Activated naive CD4-positive, alpha-beta T cell treated with anti-CD3 and anti-CD28 coated beads, Interleukin-2, amount 50 U/mL, for 72 hours (primary cell): ENCODE measurements at regions not wholly inside any gene's neighbourhood (a gene's known extent, or its start where the extent isn't known, plus 50 kb on each side); places are given as distances from the start of the nearest gene placed in this dataset.

Experiments used
- ATAC-seq, 2 donors: fragments of 150-1000 bp; cut with Tn5 transposase; 2 replicates each; pipeline ENCODE4 v1.10.0; 2021; ENCODE audit warnings: mild to moderate bottlenecking in 2 of 2, moderate library complexity in 2 of 2
- DNase-seq, 2 donors: peaks; one replicate each; pipeline ENCODE4 v3.0.0; 2021 to 2022; ENCODE audit warnings: low spot score in 2 of 2
- H3K27ac Mint-ChIP-seq, 2 donors: one replicate each; pipeline ENCODE4 v1.8.0; 2022; ENCODE audit warnings: mild to moderate bottlenecking in 2 of 2, mixed read lengths in 2 of 2
- H3K36me3 Mint-ChIP-seq, 2 donors: one replicate each; pipeline ENCODE4 v1.8.0; 2022; ENCODE audit warnings: mixed read lengths in 2 of 2
- H3K9me3 Mint-ChIP-seq, 2 donors: one replicate each; pipeline ENCODE4 v1.8.0; 2022; ENCODE audit warnings: mixed read lengths in 2 of 2

GRCh38 chr1:55480029-55480795 is 265.0 kb upstream of the USP24 start:
- no peak for DNase-seq
- Mint-ChIP-seq H3K9me3 (no peaks in the 10 kb centered on the region), H3K36me3 (no peaks in the 10 kb centered on the region), H3K27ac (no peak overlapping the region)
- ATAC-seq: no peak

GRCh38 chr1:55478742-55479141 is 263.6 kb upstream of the USP24 start:
- no peak for ATAC-seq
- H3K36me3 Mint-ChIP-seq: no peaks in the 10 kb centered on the region
- H3K27ac Mint-ChIP-seq: no peak overlapping the region
- no peaks in the 10 kb centered on the region for H3K9me3 Mint-ChIP-seq
- DNase-seq: no peak

GRCh38 chr1:55477953-55478352 is 262.8 kb upstream of the USP24 start:
- no peaks in the 10 kb centered on the region for H3K36me3 Mint-ChIP-seq
- H3K27ac Mint-ChIP-seq: no peak overlapping the region
- ATAC-seq (no peak), DNase-seq (no peak)
- no peaks in the 10 kb centered on the region for H3K9me3 Mint-ChIP-seq

- DNase-seq: no peak
- H3K9me3 Mint-ChIP-seq: no peaks in the 10 kb centered on the region
These were observed 261.4 kb upstream of the USP24 start for GRCh38 chr1:55476445-55477015.

GRCh38 chr1:55474168-55474786 is 259.1 kb upstream of the USP24 start:
- no peak for ATAC-seq
- Mint-ChIP-seq H3K27ac (no peak overlapping the region), H3K9me3 (no peaks in the 10 kb centered on the region)

More at GRCh38 chr1:55476445-55477015, 261.4 kb upstream of the USP24 start:
- H3K36me3 Mint-ChIP-seq: no peaks in the 10 kb centered on the region
- ATAC-seq: no peak
- H3K27ac Mint-ChIP-seq: no peak overlapping the region

GRCh38 chr1:55473661-55474060 is 258.5 kb upstream of the USP24 start:
- DNase-seq (no peak), ATAC-seq (no peak)
- no peak overlapping the region for H3K27ac Mint-ChIP-seq
- no peaks in the 10 kb centered on the region for H3K36me3 Mint-ChIP-seq
- no peaks in the 10 kb centered on the region for H3K9me3 Mint-ChIP-seq

More at GRCh38 chr1:55474168-55474786, 259.1 kb upstream of the USP24 start:
- DNase-seq: no peak
- H3K36me3 Mint-ChIP-seq: no peaks in the 10 kb centered on the region

GRCh38 chr1:55472784-55473183 is 257.6 kb upstream of the USP24 start:
- no peak overlapping the region for H3K27ac Mint-ChIP-seq
- ATAC-seq (no peak), DNase-seq (no peak)
- no peaks in the 10 kb centered on the region for H3K36me3 Mint-ChIP-seq
- no peaks in the 10 kb centered on the region for H3K9me3 Mint-ChIP-seq

- Mint-ChIP-seq H3K9me3 (no peaks in the 10 kb centered on the region), H3K36me3 (no peaks in the 10 kb centered on the region), H3K27ac (no peak overlapping the region)
- ATAC-seq: no peak
- DNase-seq: no peak
These were observed 257.0 kb upstream of the USP24 start for GRCh38 chr1:55472115-55472514.

GRCh38 chr1:55468142-55468795 is 253.1 kb upstream of the USP24 start:
- Mint-ChIP-seq H3K27ac (no peak overlapping the region), H3K9me3 (no peaks in the 10 kb centered on the region), H3K36me3 (no peaks in the 10 kb centered on the region)
- DNase-seq (no peak), ATAC-seq (no peak)

GRCh38 chr1:55466921-55467320 is 251.8 kb upstream of the USP24 start:
- no peaks in the 10 kb centered on the region for H3K36me3 Mint-ChIP-seq
- no peak overlapping the region for H3K27ac Mint-ChIP-seq
- DNase-seq (no peak), ATAC-seq (no peak)
- no peaks in the 10 kb centered on the region for H3K9me3 Mint-ChIP-seq

- ATAC-seq (no peak), DNase-seq (no peak)
- H3K27ac Mint-ChIP-seq: no peak overlapping the region
- no peaks in the 10 kb centered on the region for H3K36me3 Mint-ChIP-seq
- no peaks in the 10 kb centered on the region for H3K9me3 Mint-ChIP-seq
These were observed 251.2 kb upstream of the USP24 start for GRCh38 chr1:55466373-55466772.

- H3K27ac Mint-ChIP-seq: no peak overlapping the region
These were observed 249.4 kb upstream of the USP24 start for GRCh38 chr1:55464550-55464949.

GRCh38 chr1:55463814-55464475 is 248.8 kb upstream of the USP24 start:
- H3K27ac Mint-ChIP-seq: no peak overlapping the region
- H3K36me3 Mint-ChIP-seq: no peaks in the 10 kb centered on the region
- peak in 1 of 2 donors; percentile 54 for ATAC-seq
- DNase-seq: no peak
- H3K9me3 Mint-ChIP-seq: no peaks in the 10 kb centered on the region

More at GRCh38 chr1:55464550-55464949, 249.4 kb upstream of the USP24 start:
- ATAC-seq: no peak
- DNase-seq: no peak
- Mint-ChIP-seq H3K9me3 (no peaks in the 10 kb centered on the region), H3K36me3 (no peaks in the 10 kb centered on the region)

- peaks cover 0 to 5% of the 10 kb centered on the region in 2 donors for H3K36me3 Mint-ChIP-seq
- H3K9me3 Mint-ChIP-seq: peaks cover 0 to 19% of the 10 kb centered on the region in 2 donors
- DNase-seq (no peak), ATAC-seq (no peak)
- H3K27ac Mint-ChIP-seq: no peak overlapping the region
These were observed 242.7 kb upstream of the USP24 start for GRCh38 chr1:55457874-55458273.

GRCh38 chr1:55456971-55457370 is 241.8 kb upstream of the USP24 start:
- Mint-ChIP-seq H3K36me3 (peaks cover 0 to 5% of the 10 kb centered on the region in 2 donors), H3K27ac (no peak overlapping the region), H3K9me3 (peaks cover 0 to 19% of the 10 kb centered on the region in 2 donors)
- ATAC-seq (no peak), DNase-seq (no peak)

- no peaks in the 10 kb centered on the region for H3K9me3 Mint-ChIP-seq
- no peak overlapping the region for H3K27ac Mint-ChIP-seq
- ATAC-seq (no peak), DNase-seq (no peak)
- H3K36me3 Mint-ChIP-seq: no peaks in the 10 kb centered on the region
These were observed 233.1 kb upstream of the USP24 start for GRCh38 chr1:55448261-55448660.

- Mint-ChIP-seq H3K27ac (no peak overlapping the region), H3K9me3 (no peaks in the 10 kb centered on the region), H3K36me3 (no peaks in the 10 kb centered on the region)
- DNase-seq (no peak), ATAC-seq (no peak)
These were observed 232.3 kb upstream of the USP24 start for GRCh38 chr1:55447488-55447887.
